ENCODE measurements at regions not wholly inside any gene's neighbourhood (a gene's known extent, or its start where the extent isn't known, plus 50 kb on each side); places are given as distances from the start of the nearest gene placed in this dataset.
"Not testable (repeated sequence)": the region's sequence is repeated elsewhere in the genome, so short reads cannot be mapped to it uniquely, and the experiment has no call there.

DNA sequence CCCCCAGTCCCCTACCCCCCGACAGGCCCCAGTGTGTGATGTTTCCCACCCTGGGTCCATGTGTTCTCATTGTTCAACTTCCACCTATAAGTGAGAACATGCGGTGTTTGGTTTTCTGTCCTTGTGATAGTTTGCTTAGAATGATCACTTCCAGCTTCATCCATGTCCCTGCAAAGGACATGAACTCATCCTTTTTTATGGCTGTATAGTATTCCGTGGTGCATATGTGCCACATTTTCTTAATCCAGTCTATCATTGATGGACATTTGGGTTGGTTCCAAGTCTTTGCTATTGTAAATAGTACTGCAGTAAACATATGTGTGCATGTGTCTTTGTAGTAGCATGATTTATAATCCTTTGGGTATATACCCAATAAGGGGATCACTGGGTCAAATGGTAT lies 208.2 kb upstream of the NEBL start:
- not testable (repeated sequence) for FAIRE-seq; DNase-seq (ENCODE audit: insufficient read length, low spot score)

DNA sequence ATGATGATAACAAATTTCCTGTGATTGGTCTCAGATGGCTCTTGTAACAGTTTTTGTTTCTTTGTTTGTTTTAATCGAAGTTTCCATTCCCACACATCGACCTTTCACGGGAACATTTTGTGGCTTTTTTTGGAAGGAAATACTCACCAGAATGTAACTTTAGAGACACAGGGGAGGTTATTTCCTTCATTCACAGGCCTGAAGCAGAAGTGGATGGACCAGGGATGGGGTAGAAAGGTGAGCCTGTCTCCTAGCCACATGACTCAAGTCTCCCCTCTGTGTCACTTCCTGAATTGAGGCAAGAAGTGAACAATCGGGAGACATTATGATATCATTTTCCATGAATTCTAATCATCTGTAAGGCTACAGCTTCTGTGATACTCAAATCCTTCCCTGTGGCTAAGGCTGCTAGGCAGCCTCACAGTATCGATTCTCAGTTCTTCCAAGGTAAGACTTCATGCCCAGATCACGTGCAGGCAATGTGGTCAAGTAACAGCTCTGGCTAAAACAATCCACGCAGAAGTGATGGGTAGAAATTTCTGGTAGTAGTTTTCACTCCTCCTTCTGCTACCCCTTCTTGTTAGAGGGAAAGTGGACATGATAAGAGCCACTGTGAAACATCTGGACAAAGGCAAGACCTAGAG lies 203.9 kb upstream of the NEBL start:
- no peak for DNase-seq (ENCODE audit: insufficient read length, low spot score)
- FAIRE-seq: no peak

DNA sequence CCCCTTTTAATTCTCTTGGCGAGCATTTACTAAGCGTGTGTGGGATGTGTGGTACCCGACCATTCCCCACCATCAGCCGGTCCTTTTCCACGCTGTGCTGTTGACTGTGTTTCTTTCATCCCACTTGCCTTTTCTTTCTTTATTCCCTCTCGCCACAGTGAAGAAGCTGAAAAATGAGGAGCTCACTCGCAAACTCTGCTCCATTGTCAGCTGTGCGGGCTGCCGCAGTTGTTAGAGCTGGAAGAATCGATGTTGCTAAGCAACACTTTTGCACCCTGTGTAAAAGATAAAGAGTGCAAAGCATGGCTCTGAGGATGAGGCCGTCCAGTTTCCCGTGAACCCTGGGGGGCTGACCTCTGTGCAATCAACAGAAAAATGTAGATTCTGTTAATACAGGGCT lies 203.1 kb upstream of the NEBL start:
- no peak for FAIRE-seq
- no peak for DNase-seq (ENCODE audit: insufficient read length, low spot score)

DNA sequence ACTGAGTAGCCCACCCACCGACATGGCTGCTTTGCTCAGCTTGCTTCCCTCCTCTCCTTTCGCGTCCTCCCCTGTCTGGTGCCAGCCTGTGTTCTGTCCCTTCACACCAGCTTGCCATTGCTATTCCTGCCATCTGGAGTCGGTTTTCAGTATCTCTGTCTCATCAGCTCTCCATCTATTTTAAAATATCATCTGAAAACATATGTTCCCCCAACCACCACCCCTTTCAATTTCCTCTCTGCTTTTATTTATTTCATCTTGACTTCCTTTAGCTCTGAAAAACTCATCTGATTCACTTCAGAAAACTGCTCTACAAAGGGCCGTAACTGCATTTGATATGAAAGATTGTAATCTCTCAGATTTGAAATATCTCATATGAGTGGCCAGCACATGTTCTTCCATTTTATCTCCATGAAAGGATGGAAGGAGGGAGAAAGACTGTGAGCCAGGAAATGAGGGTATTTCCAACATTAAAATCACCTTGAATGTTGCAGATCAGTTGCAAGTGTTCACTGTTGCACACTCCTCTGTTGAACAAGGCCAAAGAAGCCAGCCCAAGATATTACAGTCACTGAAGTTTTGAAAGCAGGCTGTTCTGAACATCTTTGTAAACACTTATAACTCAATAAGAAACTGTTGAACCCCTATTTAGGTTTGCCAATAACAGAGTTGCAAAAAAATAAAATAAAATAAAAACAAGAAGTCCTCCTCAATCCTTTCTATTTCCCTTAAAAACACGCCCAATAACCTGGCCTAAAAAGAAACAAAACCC lies 202.4 kb upstream of the NEBL start:
- DNase-seq (ENCODE audit: insufficient read length, low spot score) (no peak), FAIRE-seq (no peak)

DNA sequence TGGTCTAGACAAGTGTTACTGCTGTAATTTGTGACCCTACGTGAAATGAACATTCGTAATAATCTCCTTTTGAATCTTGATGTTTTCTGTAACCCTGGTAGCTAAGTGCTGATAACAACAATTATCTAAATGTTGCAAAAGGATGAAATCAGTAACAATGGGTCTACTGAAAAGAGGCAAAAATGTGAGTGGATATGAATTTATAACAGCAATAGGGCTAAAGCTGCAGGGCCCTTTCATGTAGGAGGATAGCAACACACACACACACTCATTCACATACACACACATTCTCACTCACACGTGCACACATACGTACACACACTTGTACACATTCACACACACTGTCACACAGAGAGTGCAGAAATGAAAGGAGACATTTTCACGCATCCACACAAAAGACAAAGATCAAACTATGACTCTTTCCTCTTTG lies 200.8 kb upstream of the NEBL start:
- FAIRE-seq (no peak), DNase-seq (ENCODE audit: insufficient read length, low spot score) (no peak)

DNA sequence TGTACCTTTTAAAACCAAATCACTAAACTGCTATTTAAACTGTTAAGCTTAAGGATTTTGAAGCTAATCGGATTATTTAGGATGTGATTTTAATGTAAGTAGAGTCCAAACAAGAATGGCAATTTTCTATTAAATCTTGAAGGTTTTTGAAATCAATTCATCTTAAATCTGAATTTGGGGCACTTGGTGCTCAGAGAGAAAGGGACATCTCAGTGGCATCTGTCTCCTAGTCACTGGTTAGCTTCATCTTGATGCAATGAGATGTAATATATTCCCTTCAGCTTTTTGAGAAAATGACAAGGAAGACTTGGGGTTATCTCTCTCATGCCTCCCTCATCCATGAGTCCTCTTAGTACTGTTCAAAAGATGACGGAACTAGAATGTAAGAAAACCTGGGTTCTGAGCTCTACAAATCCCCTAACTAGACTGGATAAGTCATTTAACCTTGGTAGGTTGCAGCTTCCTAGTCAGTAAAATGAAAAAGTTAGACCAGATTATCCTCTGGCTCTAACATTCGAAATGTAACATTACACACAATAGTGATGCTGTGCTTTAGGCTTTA lies 198.5 kb upstream of the NEBL start:
- FAIRE-seq: no peak
- DNase-seq (ENCODE audit: insufficient read length, low spot score): no peak

DNA sequence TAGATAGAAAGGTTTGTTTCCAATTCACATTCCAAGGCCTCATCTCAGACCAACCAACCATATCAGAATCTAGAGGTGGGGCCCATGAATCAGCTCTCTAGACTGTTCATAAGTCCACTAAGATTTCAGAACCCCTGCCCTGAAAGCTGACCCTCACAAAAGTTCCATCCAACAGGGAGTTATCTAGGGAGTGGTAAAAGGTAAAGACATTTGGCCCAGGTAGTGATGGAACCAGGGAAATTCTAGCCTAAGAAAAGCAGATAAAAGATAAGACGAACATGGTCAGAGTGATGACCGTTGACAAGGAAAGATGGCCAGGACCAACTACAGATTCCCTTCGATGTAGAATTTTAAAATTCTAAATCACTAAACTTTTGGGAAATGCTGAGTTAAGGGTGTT lies 198.0 kb upstream of the NEBL start:
- FAIRE-seq: no peak
- DNase-seq (ENCODE audit: insufficient read length, low spot score): no peak

DNA sequence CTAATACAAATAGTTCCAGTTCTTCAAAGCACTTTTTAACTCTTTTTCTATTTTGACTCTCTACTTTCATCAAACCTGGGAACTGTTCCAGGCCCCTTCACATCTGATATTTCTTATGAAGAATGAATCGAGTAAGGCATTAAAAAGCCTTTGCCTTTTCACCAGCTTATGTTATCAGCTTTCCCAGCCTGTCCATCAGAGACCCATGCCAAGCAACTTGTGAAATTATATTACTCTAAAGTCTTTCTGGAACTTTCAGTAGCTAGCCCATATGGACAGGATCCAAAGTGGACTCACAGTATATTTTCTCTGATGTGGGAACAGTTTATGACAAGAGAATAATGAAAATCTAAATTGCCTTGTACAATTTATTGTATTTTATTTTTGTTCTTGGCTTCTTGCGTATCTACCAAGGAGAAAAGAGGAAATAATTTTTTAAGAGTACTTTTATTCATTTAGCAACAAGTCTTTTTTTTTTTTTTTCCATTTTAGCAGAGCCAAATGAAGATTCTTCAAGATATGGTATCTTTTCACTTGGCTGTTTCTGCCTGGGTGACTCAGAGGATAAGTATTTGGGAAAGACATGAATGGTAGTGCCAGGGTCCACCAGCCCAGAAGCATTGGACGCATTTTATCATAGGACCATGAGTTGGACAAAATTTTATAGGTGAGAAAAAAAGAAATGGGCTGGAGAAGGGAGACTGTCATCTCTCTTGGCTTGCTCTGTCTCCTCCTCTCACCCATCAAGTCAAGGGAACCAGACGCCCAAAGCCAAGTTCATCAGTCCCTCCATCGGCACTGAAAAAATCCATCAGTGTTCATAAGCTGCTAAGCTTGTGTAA lies 195.8 kb upstream of the NEBL start:
- FAIRE-seq: no peak
- DNase-seq (ENCODE audit: insufficient read length, low spot score): no peak

DNA sequence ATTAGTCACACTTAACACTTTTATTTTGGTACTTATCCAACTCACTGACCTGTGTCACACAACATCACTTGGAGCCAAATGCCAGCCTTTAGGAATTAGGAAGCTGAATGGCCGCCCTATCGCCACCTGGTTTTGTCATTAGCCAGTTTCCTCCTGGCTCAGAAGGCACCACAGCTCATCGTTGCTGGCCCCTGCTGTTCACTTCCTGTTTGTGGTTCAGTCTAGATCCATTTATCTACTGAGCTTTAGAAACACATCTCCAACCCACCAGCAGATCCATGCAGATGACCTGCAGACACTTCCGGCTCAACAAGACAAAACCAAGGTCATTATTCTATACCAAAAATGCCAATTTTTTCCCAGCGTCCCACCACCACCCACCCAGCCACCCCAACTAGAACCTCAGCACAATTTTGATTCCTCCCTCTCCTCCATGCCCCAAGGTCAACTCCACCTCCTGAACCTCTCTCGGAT lies 193.5 kb upstream of the NEBL start:
- no peak for DNase-seq (ENCODE audit: insufficient read length, low spot score)
- no peak for FAIRE-seq

DNA sequence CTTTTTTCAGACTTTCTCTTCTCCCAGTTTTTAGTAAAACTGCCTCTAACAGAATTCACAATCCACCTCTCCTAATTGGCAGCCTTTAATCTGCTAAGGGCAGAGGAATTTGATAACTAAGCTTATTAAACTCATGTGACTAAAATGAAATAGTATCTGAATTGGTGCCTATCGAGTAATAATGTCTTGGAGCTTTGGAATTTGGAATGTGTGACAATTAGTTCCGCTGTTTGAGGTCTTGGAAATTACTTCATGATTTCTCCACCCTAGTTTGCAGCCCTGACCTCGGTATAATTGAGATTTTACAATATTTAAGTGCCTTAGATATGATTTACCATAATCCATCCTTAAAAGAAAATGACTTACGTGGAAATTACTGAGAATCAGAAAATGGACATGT lies 190.4 kb upstream of the NEBL start:
- DNase-seq (ENCODE audit: insufficient read length, low spot score): no peak
- FAIRE-seq: no peak

DNA sequence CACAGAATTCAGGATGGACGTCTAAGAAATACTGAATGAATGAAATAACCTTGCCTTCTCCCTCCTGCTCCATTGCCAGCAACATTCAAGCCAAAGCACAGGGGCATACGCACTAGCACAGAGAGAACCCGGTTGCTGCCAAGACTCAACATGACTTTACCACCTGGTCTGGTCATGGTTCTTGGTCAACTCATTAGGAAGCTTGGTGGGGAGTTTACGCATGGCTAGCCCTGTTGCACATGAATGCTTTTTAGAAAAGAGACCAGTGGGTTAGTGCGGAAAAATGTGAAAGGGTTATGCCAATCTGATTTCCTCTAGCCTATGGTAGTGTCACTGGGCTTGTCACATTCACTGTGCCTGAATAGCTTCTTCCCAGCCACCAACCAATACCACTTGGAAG lies 187.6 kb upstream of the NEBL start:
- FAIRE-seq: no peak

DNA sequence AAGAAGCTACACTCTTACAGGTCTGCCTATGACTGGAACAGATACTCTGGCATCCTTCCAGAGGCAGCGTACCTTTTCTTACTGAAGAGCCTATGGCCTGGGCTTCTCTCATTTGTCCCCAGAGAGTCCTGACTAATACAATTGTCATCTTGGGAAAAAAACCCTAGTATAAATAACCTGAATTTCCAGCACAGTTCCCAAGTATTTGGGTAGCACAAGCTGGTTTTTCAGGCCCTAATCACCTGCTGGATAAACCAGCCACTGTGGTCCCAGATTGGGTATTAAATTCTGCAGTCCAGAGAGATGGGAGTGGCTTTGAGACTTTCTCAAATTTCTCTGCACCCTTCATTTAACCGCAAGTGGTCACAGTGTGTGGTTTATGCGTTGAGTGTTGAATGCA lies 186.8 kb upstream of the NEBL start:
- DNase-seq (ENCODE audit: insufficient read length, low spot score): no peak
- no peak for FAIRE-seq

More for the DNA sequence above, 187.6 kb upstream of the NEBL start:
- no peak for DNase-seq (ENCODE audit: insufficient read length, low spot score)

DNA sequence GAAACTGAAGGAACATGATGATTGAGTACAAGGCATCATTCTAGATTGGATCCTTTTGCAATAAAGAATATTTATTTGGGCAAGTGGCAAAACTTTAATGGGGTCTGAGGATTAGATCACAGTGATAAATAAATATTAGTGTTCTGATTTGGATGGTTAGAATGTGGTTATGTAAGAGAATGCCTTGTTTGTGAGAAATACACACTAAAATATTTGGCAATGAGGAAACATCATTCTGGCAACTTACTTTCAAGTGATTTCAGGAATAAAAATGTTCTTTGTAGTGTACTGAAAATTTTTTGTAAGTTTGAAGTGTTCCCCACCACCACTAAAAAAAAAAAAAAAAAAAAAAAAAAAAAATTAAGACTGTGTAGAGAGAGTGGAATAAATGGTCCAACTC lies 185.1 kb upstream of the NEBL start:
- no peak for DNase-seq (ENCODE audit: insufficient read length, low spot score)
- no peak for FAIRE-seq

DNA sequence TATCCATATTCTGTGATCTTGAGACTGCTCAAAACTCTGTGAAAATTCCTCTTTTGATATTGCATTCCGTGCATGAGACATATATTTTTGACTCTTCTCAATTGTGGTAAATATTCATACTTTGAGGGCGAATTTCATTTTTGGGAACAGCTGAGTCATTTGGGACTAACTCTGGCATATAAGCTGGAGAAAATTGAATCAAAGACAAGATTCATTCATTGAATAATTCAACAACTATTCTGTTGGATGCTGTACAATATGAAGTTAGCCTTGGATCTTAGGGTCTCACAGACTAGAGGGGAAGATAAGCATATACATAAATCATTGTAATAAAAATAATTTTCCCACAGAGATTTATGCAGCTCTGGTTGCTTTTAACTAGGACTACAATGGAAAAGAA lies 183.2 kb upstream of the NEBL start:
- no peak for FAIRE-seq
- no peak for DNase-seq (ENCODE audit: insufficient read length, low spot score)

DNA sequence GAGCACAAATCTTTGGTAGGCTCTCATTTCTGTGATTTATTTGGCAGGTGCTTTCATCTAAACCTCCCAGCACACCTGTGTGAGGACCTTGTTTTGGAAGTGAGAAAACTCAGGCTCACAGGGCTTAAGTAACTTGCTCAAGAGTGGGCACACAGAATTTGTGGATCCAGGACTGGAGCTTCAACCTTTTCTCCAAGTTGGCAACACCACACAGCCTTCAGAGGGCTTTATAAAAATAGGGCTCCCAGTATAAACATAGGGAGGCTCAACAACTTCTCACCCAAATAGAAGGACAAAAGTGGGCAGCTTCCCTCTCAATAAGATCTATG lies 182.2 kb upstream of the NEBL start:
- FAIRE-seq (no peak), DNase-seq (ENCODE audit: insufficient read length, low spot score) (no peak)

DNA sequence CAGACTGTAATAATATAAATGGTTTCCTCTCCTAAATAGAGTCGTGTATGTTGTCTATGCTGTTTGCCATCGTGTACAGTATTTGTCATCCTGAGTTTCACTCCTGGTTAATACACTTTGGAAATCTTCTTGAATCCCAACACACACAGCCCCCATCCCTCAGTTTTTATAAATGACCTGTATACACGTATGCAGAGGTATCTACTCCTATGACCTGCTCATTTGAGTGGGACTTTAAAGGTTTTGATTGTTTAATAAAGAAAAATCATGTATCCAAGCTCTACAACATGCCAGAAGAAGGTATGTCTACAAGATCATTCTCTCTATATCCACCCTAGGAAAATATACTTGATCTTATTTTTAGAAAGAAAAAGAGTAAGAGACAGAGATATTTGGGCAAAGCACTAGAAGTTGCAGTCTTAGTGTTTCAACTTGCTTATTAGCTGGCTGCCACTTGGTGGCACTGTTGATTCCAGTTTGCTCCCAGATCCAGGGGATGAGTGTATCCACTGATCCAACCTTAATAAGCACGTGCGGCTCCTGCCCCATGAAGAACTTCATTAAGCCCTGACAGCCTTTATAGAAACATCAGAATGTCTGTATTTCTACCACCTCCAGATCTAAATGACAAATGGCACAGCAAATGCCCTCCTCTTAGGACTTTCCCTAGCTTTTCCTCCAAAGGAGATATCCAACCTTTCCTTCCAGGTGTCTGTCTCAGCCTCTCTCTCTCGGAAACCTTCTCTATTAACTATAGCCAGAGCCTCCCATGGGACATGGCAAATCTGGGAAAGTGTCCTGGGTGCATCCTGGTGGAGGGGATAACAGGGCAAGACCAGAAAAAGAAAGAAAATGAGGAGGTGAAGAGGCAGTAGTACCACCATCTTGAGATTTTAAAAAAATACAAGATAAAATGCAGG lies 181.6 kb upstream of the NEBL start:
- FAIRE-seq: peak; percentile 54
- DNase-seq (ENCODE audit: insufficient read length, low spot score): peak; percentile 16

DNA sequence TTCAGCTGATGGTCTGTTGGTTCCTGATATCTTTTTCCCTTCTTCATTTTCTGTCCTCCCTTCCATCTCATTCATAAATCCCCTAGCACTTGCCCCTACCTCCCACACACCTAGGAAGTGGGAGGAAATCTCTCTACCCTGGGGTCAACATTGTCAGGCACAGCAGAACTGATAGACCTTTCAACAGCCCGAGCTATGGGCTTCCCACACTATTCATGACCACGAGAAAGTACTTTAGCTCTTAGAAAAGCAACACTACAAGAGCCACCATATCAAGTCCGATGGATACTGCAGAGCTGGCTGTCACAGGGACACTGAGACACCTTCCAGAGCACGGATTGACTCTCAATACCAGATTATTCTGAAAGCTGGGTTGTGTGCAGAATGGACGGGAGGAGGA lies 180.6 kb upstream of the NEBL start:
- no peak for DNase-seq (ENCODE audit: insufficient read length, low spot score)
- no peak for FAIRE-seq

DNA sequence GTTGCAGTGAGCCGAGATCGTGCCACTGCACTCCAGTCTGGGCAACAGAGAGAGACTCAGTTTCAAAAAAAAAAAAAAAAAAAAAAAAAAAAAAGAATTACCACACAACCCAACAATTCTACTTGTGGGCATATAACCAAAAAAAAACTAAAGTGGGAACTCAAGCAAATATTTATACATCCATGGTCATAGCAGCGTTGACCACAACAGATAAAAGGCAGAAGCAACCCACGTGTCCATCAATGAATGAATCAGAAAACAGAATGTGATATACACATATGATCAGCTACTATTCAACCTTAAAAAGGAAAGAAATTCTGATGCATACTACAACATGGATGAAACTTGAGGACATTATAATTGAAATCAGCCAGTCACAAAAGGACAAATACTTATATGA lies 179.3 kb upstream of the NEBL start:
- DNase-seq (ENCODE audit: insufficient read length, low spot score) (no peak), FAIRE-seq (no peak)

DNA sequence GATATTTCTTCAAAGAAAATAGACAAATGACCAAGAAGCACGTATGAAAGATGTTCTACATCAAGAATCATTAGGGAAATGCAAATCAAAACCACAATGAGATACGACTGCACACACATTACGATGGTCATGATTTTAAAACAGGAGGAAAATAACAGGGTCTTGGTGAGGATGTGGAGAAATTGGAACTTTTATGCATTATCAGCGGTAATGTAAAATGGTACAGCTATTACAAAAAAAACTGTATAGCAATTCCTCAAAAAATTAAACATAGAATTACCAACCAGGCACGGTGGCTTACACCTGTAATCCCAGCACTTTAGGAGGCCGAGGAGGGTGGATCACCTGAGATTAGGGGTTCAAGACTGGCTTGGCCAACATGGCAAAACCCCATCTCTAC lies 178.8 kb upstream of the NEBL start:
- DNase-seq (ENCODE audit: insufficient read length, low spot score) (no peak), FAIRE-seq (no peak)

DNA sequence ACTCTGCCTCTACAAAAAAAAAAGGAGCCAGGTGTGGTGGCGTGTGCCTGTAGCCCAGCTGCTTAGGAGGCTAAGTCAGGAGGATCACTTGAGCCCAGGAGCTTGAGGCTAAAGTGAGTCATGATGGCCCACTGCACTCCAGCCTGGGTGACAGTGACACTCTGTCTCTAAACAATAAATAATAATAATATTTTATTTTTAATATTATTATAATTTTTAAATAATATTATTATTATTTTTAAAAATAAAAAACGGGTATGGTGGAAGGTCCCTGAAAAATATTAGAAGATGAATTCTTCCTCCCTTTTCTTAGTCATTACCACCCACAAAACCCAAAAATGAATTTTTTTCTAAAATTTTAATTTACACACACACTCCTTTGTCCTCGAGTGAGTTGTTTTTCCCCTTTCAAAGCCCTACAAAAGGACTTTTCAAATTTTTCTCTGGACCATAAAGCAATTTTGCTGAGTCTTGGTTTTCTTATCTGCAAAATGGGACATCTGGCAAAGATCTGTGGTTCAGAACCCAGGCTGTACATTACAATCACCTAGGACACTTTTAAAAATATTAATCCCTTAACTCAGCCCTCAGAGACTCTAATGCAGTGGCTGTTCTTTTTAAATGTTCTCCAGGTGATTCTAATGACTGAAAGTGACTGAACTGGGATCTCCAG lies 174.0 kb upstream of the NEBL start:
- DNase-seq (ENCODE audit: insufficient read length, low spot score) (no peak), FAIRE-seq (no peak)

Data from GM19239 (cell line).